OCI-LY7 (cell line): ENCODE measurements at regions not wholly inside any gene's neighbourhood (a gene's known extent, or its start where the extent isn't known, plus 50 kb on each side); places are given as distances from the start of the nearest gene placed in this dataset.

Experiments used
- BruUV-seq: library from RNA; stranded (reverse); fragments of 400-500 nt; replicated peaks from 2 replicates; lab custom pipeline; 2021; lab: Mats Ljungman, UMichigan
- CTCF ChIA-PET: fragments of 300-600 bp; sonication (Branson Sonifier 250); formaldehyde crosslinking; loops from one replicate; lab custom pipeline; 2022; ENCODE audit warnings: antibody characterized with exemption; ENCODE audit not compliant: unreplicated experiment; lab: Charles Lee
- POLR2A ChIA-PET: fragments of 300-600 bp; sonication (Branson Sonifier 250); formaldehyde crosslinking; loops from one replicate; lab custom pipeline; 2022; ENCODE audit warnings: antibody characterized with exemption; lab: Charles Lee
- DNase-seq: peaks from one replicate; pipeline ENCODE4 v3.0.0-alpha.2; 2015; ENCODE audit warnings: low spot score
- H2AFZ ChIP-seq: fragments of 200-600 bp; sonication (generic), shearing (Covaris generic); 2 replicates; pipeline ENCODE4 v1.6.1; 2014; ENCODE audit warnings: mild to moderate bottlenecking, antibody characterized with exemption, low read length, moderate library complexity
- H3K27ac ChIP-seq: fragments of 200-600 bp; sonication (generic); 2 replicates; pipeline ENCODE4 v1.5.1; 2014; ENCODE audit warnings: mixed run types, low read depth, mild to moderate bottlenecking, moderate library complexity, low read length, inconsistent platforms; ENCODE audit not compliant: poor library complexity, severe bottlenecking
- H3K36me3 ChIP-seq: fragments of 200-600 bp; sonication (generic); 2 replicates; pipeline ENCODE4 v1.6.1; 2014; ENCODE audit warnings: mild to moderate bottlenecking, antibody characterized with exemption, low read length, moderate library complexity, mixed read lengths; ENCODE audit not compliant: insufficient read depth
- H3K4me1 ChIP-seq: fragments of 200-600 bp; sonication (generic); 2 replicates; pipeline ENCODE4 v1.5.1; 2014; ENCODE audit warnings: mild to moderate bottlenecking, low read length; ENCODE audit not compliant: insufficient read depth, poor library complexity, severe bottlenecking
- H3K4me2 ChIP-seq: fragments of 200-600 bp; sonication (generic); 2 replicates; pipeline ENCODE4 v1.6.1; 2014; ENCODE audit warnings: mild to moderate bottlenecking, low read length
- H3K4me3 ChIP-seq: fragments of 200-600 bp; sonication (generic); 2 replicates; pipeline ENCODE4 v1.5.1; 2014; ENCODE audit warnings: mild to moderate bottlenecking, low read depth, low read length; ENCODE audit not compliant: poor library complexity, severe bottlenecking
- H3K79me2 ChIP-seq: fragments of 200-600 bp; sonication (generic); 2 replicates; pipeline ENCODE4 v1.6.1; 2016; ENCODE audit warnings: low read depth, mild to moderate bottlenecking, low read length, moderate library complexity, mixed read lengths; ENCODE audit not compliant: insufficient read depth
- H3K9me2 ChIP-seq: fragments of 200-600 bp; sonication (generic); 2 replicates; pipeline ENCODE4 v1.6.1; 2016; ENCODE audit warnings: mild to moderate bottlenecking, low read length, mixed read lengths; ENCODE audit not compliant: insufficient read depth
- H3K9me3 ChIP-seq: fragments of 200-600 bp; sonication (generic); 2 replicates; pipeline ENCODE4 v1.6.1; 2014; ENCODE audit warnings: mild to moderate bottlenecking, mixed run types, low read length, mixed read lengths
- H4K20me1 ChIP-seq: fragments of 200-600 bp; sonication (generic); 2 replicates; pipeline ENCODE4 v1.6.1; 2014; ENCODE audit warnings: mild to moderate bottlenecking, antibody characterized with exemption, low read length, moderate library complexity, mixed read lengths; ENCODE audit not compliant: insufficient read depth
- EZH2phosphoT487 ChIP-seq: fragments of 200-600 bp; sonication (generic); IDR thresholded peaks from 2 replicates; pipeline ENCODE4 v1.6.1; 2018; ENCODE audit warnings: low read depth, borderline replicate concordance, mild to moderate bottlenecking, mixed run types, antibody characterized with exemption, low read length, moderate library complexity, mixed read lengths
- intact Hi-C: fragments of 100-400 bp; cut with micrococcal nuclease; formaldehyde crosslinking; loops from one replicate; pipeline ENCODE4 v1.10.0; 2022; ENCODE audit not compliant: unreplicated experiment
- TF ChIP-seq, protein P1 (sequence below): fragments of 200-600 bp; sonication (generic); conservative IDR thresholded peaks from 2 replicates; pipeline ENCODE4 v1.5.1; 2014; ENCODE audit warnings: mild to moderate bottlenecking, antibody characterized with exemption, low read length, moderate library complexity, mixed read lengths

DNA sequence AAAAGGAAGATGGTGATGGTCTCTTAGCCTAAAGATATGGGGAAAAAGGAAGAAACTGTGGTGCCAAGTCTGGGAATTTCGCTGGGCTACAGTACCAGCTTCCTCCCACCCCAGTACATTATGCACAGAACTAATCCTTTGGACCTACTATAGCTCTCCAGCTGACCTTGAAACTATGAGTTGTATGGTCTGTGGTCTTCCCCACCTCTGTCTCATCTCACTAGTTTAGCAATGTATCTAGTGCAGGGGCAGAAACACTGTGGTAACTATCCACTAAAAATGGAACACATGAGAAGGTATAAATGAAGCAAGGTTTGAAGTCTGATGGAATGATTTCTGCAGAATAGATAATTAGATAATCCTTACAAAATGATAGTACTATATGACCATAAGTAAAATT, 190.4 kb upstream of the CCDC150 start:
- Histone ChIP-seq H4K20me1 (no peaks in the 10 kb centered on the region), H3K4me3 (no peak overlapping the region), H2AFZ (no peak overlapping the region), H3K9me3 (no peaks in the 10 kb centered on the region), H3K79me2 (no peaks in the 10 kb centered on the region), H3K9me2 (no peaks in the 10 kb centered on the region), H3K4me2 (no peak overlapping the region), H3K36me3 (no peaks in the 10 kb centered on the region), H3K27ac (no peak overlapping the region), H3K4me1 (no peaks in the 10 kb centered on the region)
- no peak for DNase-seq
- CTCF ChIA-PET, result no interaction called here
- POLR2A ChIA-PET, result interaction anchor here (0.5 to 1.3 kb wide), 2 partner anchors 9 to 75 kb away, joined by 3 read pairs; no protein-coding TSS in a partner anchor
- TF ChIP-seq EZH2phosphoT487, result no peak
- TF ChIP-seq, protein P1, sequence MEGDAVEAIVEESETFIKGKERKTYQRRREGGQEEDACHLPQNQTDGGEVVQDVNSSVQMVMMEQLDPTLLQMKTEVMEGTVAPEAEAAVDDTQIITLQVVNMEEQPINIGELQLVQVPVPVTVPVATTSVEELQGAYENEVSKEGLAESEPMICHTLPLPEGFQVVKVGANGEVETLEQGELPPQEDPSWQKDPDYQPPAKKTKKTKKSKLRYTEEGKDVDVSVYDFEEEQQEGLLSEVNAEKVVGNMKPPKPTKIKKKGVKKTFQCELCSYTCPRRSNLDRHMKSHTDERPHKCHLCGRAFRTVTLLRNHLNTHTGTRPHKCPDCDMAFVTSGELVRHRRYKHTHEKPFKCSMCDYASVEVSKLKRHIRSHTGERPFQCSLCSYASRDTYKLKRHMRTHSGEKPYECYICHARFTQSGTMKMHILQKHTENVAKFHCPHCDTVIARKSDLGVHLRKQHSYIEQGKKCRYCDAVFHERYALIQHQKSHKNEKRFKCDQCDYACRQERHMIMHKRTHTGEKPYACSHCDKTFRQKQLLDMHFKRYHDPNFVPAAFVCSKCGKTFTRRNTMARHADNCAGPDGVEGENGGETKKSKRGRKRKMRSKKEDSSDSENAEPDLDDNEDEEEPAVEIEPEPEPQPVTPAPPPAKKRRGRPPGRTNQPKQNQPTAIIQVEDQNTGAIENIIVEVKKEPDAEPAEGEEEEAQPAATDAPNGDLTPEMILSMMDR, result no peak
- intact Hi-C loops, result no loop called here
- no TSS peak for BruUV-seq

DNA sequence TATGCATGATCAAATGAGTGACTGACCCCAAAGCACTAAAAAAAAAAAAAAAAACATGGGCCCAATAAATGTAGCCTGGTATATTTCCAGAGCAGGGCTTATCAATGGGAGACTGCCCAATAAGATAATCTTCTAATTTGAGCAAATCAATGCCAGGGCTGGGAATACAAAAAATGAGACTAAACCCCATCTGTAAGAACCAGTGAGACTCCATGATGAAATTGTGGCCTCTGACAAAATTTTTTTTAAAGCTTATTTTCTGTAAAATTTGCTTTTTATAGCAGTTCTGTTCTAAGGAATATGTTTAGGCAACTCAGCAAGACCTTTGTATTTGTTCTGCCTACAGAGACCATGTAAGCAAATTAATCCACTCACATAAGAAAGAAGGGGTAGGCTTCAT, 186.8 kb upstream of the CCDC150 start:
- no peaks in the 10 kb centered on the region for H3K9me2 ChIP-seq
- no peaks in the 10 kb centered on the region for H3K9me3 ChIP-seq
- no peak overlapping the region for H2AFZ ChIP-seq
- CTCF ChIA-PET, result interaction anchor here (1.6 kb wide), 1 partner anchor 374 kb away, joined by 5 read pairs; no protein-coding TSS in a partner anchor
- no peaks in the 10 kb centered on the region for H3K4me1 ChIP-seq
- no peak for DNase-seq
- H3K4me3 ChIP-seq, result no peak overlapping the region
- no peaks in the 10 kb centered on the region for H3K79me2 ChIP-seq
- intact Hi-C loops, result loop anchor here (2.0 to 5.0 kb wide), 3 partner anchors 155 to 374 kb away; no protein-coding TSS in a partner anchor
- H3K27ac ChIP-seq, result no peak overlapping the region
- BruUV-seq, result no TSS peak
- H4K20me1 ChIP-seq, result no peaks in the 10 kb centered on the region
- no peak for TF ChIP-seq EZH2phosphoT487
- TF ChIP-seq, protein P1, result no peak
- POLR2A ChIA-PET, result interaction anchor here (0.6 to 1.1 kb wide), 3 partner anchors 55 to 581 kb away, joined by 3 to 4 read pairs (median 3); no protein-coding TSS in a partner anchor
- H3K4me2 ChIP-seq, result no peak overlapping the region
- H3K36me3 ChIP-seq, result no peaks in the 10 kb centered on the region

DNA sequence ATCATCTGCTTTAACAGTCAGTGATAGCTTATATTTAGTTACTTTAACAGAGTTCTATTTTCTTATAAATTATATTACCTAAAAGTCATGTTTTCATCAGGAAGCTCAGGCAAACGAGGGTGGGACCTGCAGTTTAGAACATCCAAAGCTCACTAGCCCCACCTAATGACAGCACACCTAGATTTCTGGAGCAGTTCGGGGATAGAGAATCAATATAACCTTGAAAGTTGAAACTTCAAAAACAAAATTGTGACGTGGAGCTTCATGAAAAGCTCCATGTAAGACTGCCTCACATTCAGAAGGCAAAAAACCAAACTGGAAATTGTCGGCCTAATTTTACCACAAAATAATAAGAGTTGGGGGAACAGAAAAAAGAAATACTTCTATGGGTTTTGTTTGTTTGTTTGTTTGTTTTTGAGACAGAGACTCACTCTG, 185.9 kb upstream of the CCDC150 start:
- Histone ChIP-seq H3K27ac (no peak overlapping the region), H3K9me3 (no peaks in the 10 kb centered on the region), H4K20me1 (no peaks in the 10 kb centered on the region), H3K4me2 (no peak overlapping the region), H3K4me3 (no peak overlapping the region), H3K4me1 (no peaks in the 10 kb centered on the region), H3K36me3 (no peaks in the 10 kb centered on the region), H2AFZ (no peak overlapping the region), H3K79me2 (no peaks in the 10 kb centered on the region), H3K9me2 (no peaks in the 10 kb centered on the region)
- BruUV-seq, result no TSS peak
- peak; percentile 47 for DNase-seq
- ChIA-PET POLR2A (interaction anchor here (1.1 to 1.4 kb wide), 4 partner anchors 8 to 379 kb away, joined by 3 to 4 read pairs (median 4); no protein-coding TSS in a partner anchor), CTCF (interaction anchor here (1.1 to 1.6 kb wide), 2 partner anchors 32 to 375 kb away, joined by 3 to 5 read pairs; no protein-coding TSS in a partner anchor)
- TF ChIP-seq, protein P1, result peak; percentile 85
- TF ChIP-seq EZH2phosphoT487, result no peak
- intact Hi-C loops, result loop anchor here (2.0 to 5.0 kb wide), 3 partner anchors 156 to 375 kb away; no protein-coding TSS in a partner anchor
